H1 (cell line): ENCODE measurements at regions not wholly inside any gene's neighbourhood (a gene's known extent, or its start where the extent isn't known, plus 50 kb on each side); places are given as distances from the start of the nearest gene placed in this dataset.

Source experiments
- CTCF ChIA-PET: fragments of 300-600 bp; sonication (Branson Sonifier 250); formaldehyde crosslinking; loops from one replicate; lab custom pipeline; 2021; ENCODE audit not compliant: partially characterized antibody; lab: Charles Lee
- POLR2A ChIA-PET: fragments of 300-600 bp; sonication (Branson Sonifier 250); formaldehyde crosslinking; loops from one replicate; lab custom pipeline; 2021; ENCODE audit warnings: inconsistent platforms; ENCODE audit not compliant: partially characterized antibody; lab: Charles Lee
- DNase-seq, 2 experiments: peaks; one replicate each; pipeline versions ENCODE4 v3.0.0 to v3.0.0-alpha.2; 2010 to 2022; ENCODE audit warnings: low spot score in 2 of 2, low read depth in 1 of 2, mixed read lengths in 1 of 2
- FAIRE-seq: peaks from 2 replicates; lab custom pipeline; 2011; peaks lifted over from hg19 to GRCh38; lab: Jason Lieb, UNC
- H2AFZ ChIP-seq: 2 replicates; pipeline ENCODE4 v1.8.1; 2012; ENCODE audit warnings: low read length, inconsistent platforms
- H2AK5ac ChIP-seq: 2 replicates; pipeline ENCODE4 v1.6.1; 2013; ENCODE audit warnings: low read depth, low read length
- H2BK120ac ChIP-seq: replicated peaks from 2 replicates; pipeline ENCODE3; 2013; ENCODE audit warnings: low read depth, low read length, inconsistent platforms
- H2BK12ac ChIP-seq: 2 replicates; pipeline ENCODE4 v1.6.1; 2013; ENCODE audit warnings: low read depth, low read length
- H2BK15ac ChIP-seq: 2 replicates; pipeline ENCODE4 v1.6.1; 2013; ENCODE audit warnings: low read length
- H2BK20ac ChIP-seq: 2 replicates; pipeline ENCODE4 v1.6.1; 2013; ENCODE audit warnings: low read length
- H2BK5ac ChIP-seq: 2 replicates; pipeline ENCODE4 v1.6.1; 2013; ENCODE audit warnings: low read depth, low read length
- H3K14ac ChIP-seq: 2 replicates; pipeline ENCODE4 v1.6.1; 2013; ENCODE audit warnings: inconsistent platforms; ENCODE audit not compliant: insufficient read length
- H3K18ac ChIP-seq: 2 replicates; pipeline ENCODE4 v1.6.1; 2013; ENCODE audit warnings: low read length; ENCODE audit errors: extremely low read depth
- H3K23ac ChIP-seq: 2 replicates; pipeline ENCODE4 v1.6.1; 2013; ENCODE audit warnings: inconsistent platforms; ENCODE audit not compliant: insufficient read length
- H3K23me2 ChIP-seq: 2 replicates; pipeline ENCODE4 v1.6.1; 2013; ENCODE audit warnings: low read depth, low read length
- H3K27ac ChIP-seq: 2 replicates; pipeline ENCODE4 v1.6.1; 2011; ENCODE audit warnings: low read depth, low read length, inconsistent platforms
- H3K27me3 ChIP-seq, 4 experiments: replicated peaks in 1 of 4; 1 replicate in 1 of 4; 2 replicates in 3 of 4; pipeline versions ENCODE4 v1.6.1 to v1.8.1; 2011 to 2013; ENCODE audit warnings: low read length in 3 of 4, mild to moderate bottlenecking in 3 of 4, inconsistent platforms in 2 of 4, mixed read lengths in 2 of 4, moderate library complexity in 1 of 4; ENCODE audit not compliant: control insufficient read depth in 3 of 4, insufficient read depth in 3 of 4; ENCODE audit errors: extremely low read depth in 1 of 4
- H3K36me3 ChIP-seq, 4 experiments: 2 replicates each; pipeline versions ENCODE4 v1.6.1 to v1.8.1; 2011 to 2013; ENCODE audit warnings: mild to moderate bottlenecking in 4 of 4, low read length in 3 of 4, moderate library complexity in 2 of 4, control low read depth in 1 of 4, inconsistent platforms in 1 of 4; ENCODE audit not compliant: insufficient read depth in 4 of 4, control insufficient read depth in 2 of 4
- H3K4ac ChIP-seq: replicated peaks from 2 replicates; pipeline ENCODE3; 2013; ENCODE audit warnings: low read length, low read depth, mixed read lengths, inconsistent platforms; ENCODE audit not compliant: insufficient read length
- H3K4me1 ChIP-seq, 4 experiments: replicated peaks in 1 of 4; 1 replicate in 1 of 4; 2 replicates in 3 of 4; pipeline versions ENCODE4 v1.6.1 to v1.8.1; 2011 to 2013; ENCODE audit warnings: low read length in 3 of 4, inconsistent platforms in 2 of 4, mixed read lengths in 1 of 4; ENCODE audit not compliant: insufficient read depth in 4 of 4, control insufficient read depth in 3 of 4
- H3K4me2 ChIP-seq, 2 experiments: 2 replicates each; pipeline versions ENCODE4 v1.6.1 to v1.8.1; 2011 to 2013; ENCODE audit warnings: low read depth in 2 of 2, low read length in 2 of 2, control low read depth in 1 of 2, inconsistent platforms in 1 of 2, mild to moderate bottlenecking in 1 of 2; ENCODE audit not compliant: insufficient read depth in 1 of 2
- H3K4me3 ChIP-seq, 4 experiments: fragments of 200-600, 300-600 bp in 1 of 4; sonication (generic), shearing (Covaris generic), sonication (Bioruptor Twin) in 1 of 4; 2 replicates each; pipeline versions ENCODE4 v1.5.1 to v1.8.1; 2011 to 2016; ENCODE audit warnings: low read length in 4 of 4, low read depth in 3 of 4, control low read depth in 2 of 4, inconsistent platforms in 2 of 4, mild to moderate bottlenecking in 2 of 4, mixed read lengths in 1 of 4, moderate library complexity in 1 of 4; ENCODE audit not compliant: insufficient read depth in 2 of 4; ENCODE audit errors: extremely low read depth in 1 of 4
- H3K56ac ChIP-seq: replicated peaks from 2 replicates; pipeline ENCODE3; 2013; ENCODE audit warnings: low read depth, mild to moderate bottlenecking, mixed read lengths, low read length, inconsistent platforms; ENCODE audit not compliant: insufficient read length
- H3K79me1 ChIP-seq: 2 replicates; pipeline ENCODE4 v1.6.1; 2013; ENCODE audit warnings: low read depth, low read length, control low read depth
- H3K79me2 ChIP-seq, 2 experiments: 2 replicates each; pipeline versions ENCODE4 v1.6.1 to v1.8.1; 2012 to 2013; ENCODE audit warnings: low read length in 2 of 2, mild to moderate bottlenecking in 2 of 2, inconsistent platforms in 1 of 2; ENCODE audit not compliant: insufficient read depth in 2 of 2, control insufficient read depth in 1 of 2
- H3K9ac ChIP-seq, 4 experiments: replicated peaks in 1 of 4; 1 replicate in 1 of 4; 2 replicates in 3 of 4; pipeline versions ENCODE4 v1.6.1 to v1.8.1; 2011 to 2013; ENCODE audit warnings: low read depth in 3 of 4, low read length in 3 of 4, control low read depth in 2 of 4, mild to moderate bottlenecking in 2 of 4, moderate library complexity in 2 of 4, inconsistent platforms in 1 of 4; ENCODE audit errors: extremely low read depth in 1 of 4
- H3K9me3 ChIP-seq, 2 experiments: 2 replicates each; pipeline versions ENCODE4 v1.6.1 to v1.8.1; 2012 to 2013; ENCODE audit warnings: mild to moderate bottlenecking in 2 of 2, moderate library complexity in 2 of 2, control low read depth in 1 of 2, inconsistent platforms in 1 of 2, low read depth in 1 of 2, low read length in 1 of 2, mixed read lengths in 1 of 2; ENCODE audit not compliant: insufficient read depth in 2 of 2
- H4K20me1 ChIP-seq, 2 experiments: replicated peaks in 1 of 2; 2 replicates each; pipeline versions ENCODE3 to v1.8.1; 2011 to 2013; ENCODE audit warnings: inconsistent platforms in 2 of 2, low read length in 2 of 2, mild to moderate bottlenecking in 1 of 2; ENCODE audit not compliant: insufficient read depth in 2 of 2, control insufficient read depth in 1 of 2
- H4K5ac ChIP-seq: 2 replicates; pipeline ENCODE4 v1.6.1; 2013; ENCODE audit warnings: low read length, low read depth, mixed read lengths, inconsistent platforms; ENCODE audit not compliant: insufficient read length
- H4K8ac ChIP-seq: 2 replicates; pipeline ENCODE4 v1.8.0; 2013; ENCODE audit warnings: mild to moderate bottlenecking, moderate library complexity, low read length, inconsistent platforms; ENCODE audit not compliant: insufficient read depth; ENCODE audit errors: extremely low read depth
- H4K91ac ChIP-seq: replicated peaks from 2 replicates; pipeline ENCODE3; 2013; ENCODE audit warnings: low read length, mixed read lengths, inconsistent platforms; ENCODE audit not compliant: insufficient read length
- BACH1 ChIP-seq: IDR thresholded peaks from 2 replicates; pipeline ENCODE4 v1.6.1; 2012; ENCODE audit warnings: low read length, improper control_type of control experiment
- EP300 ChIP-seq, 2 experiments: IDR thresholded peaks; 1 replicate in 1 of 2; 2 replicates in 1 of 2; pipeline ENCODE4 v1.6.1; 2011 to 2012; ENCODE audit warnings: low read depth in 2 of 2, low read length in 2 of 2, mild to moderate bottlenecking in 2 of 2, borderline replicate concordance in 1 of 2, inconsistent platforms in 1 of 2, moderate library complexity in 1 of 2
- JUND ChIP-seq: IDR thresholded peaks from 2 replicates; pipeline ENCODE4 v1.6.1; 2011; ENCODE audit warnings: mild to moderate bottlenecking, improper control_type of control experiment, low read length
- KDM4A ChIP-seq: IDR thresholded peaks from one replicate; pipeline ENCODE4 v1.7.1; 2012; ENCODE audit warnings: low read depth, mild to moderate bottlenecking, moderate library complexity, low read length, inconsistent platforms; ENCODE audit not compliant: severe bottlenecking
- KDM5A ChIP-seq: fragments of 200-600 bp; IDR thresholded peaks from 2 replicates; pipeline ENCODE4 v1.7.1; 2012; ENCODE audit warnings: mild to moderate bottlenecking, low read length, inconsistent platforms, mixed read lengths
- PHF8 ChIP-seq: fragments of 200-600 bp; sonication (generic); conservative IDR thresholded peaks from 2 replicates; pipeline ENCODE4 v1.7.1; 2012; ENCODE audit warnings: low read depth, mild to moderate bottlenecking, inconsistent platforms, low read length, moderate library complexity
- POLR2AphosphoS5 ChIP-seq: IDR thresholded peaks from 2 replicates; pipeline ENCODE4 v1.6.1; 2011; ENCODE audit warnings: low read depth, low read length
- SAP30 ChIP-seq: fragments of 300-600 bp; sonication (generic); IDR thresholded peaks from 2 replicates; pipeline ENCODE4 v1.7.1; 2012; ENCODE audit warnings: low read length, moderate library complexity, mild to moderate bottlenecking, inconsistent platforms; ENCODE audit not compliant: insufficient read depth, insufficient replicate concordance
- SIRT6 ChIP-seq: IDR thresholded peaks from one replicate; pipeline ENCODE4 v1.7.1; 2012; ENCODE audit warnings: low read length, inconsistent platforms
- SUZ12 ChIP-seq: fragments of 200-600 bp; sonication (generic); IDR thresholded peaks from 2 replicates; pipeline ENCODE4 v1.6.1; 2012; ENCODE audit warnings: mild to moderate bottlenecking, inconsistent platforms, low read length, moderate library complexity, mixed read lengths
- TEAD4 ChIP-seq: IDR thresholded peaks from 2 replicates; pipeline ENCODE4 v1.6.1; 2012; ENCODE audit warnings: low read depth, low read length, inconsistent platforms, mixed read lengths
- ZNF274 ChIP-seq: IDR thresholded peaks from 2 replicates; pipeline ENCODE4 v1.7.0; 2012; ENCODE audit warnings: low read length, borderline replicate concordance; ENCODE audit errors: extremely low read depth
- WGBS, 2 experiments: shearing (Covaris generic) in 1 of 2; methylation state at CpG; one replicate each; pipeline versions ENCODE4 v1.1.6 to v1.1.7; 2013 to 2015; ENCODE audit warnings: low lambda C conversion rate in 2 of 2, mixed read lengths in 2 of 2, inconsistent platforms in 1 of 2, low coverage in 1 of 2, missing lambda C conversion rate in 1 of 2; ENCODE audit not compliant: insufficient replicate concordance in 2 of 2, insufficient coverage in 1 of 2, insufficient read length in 1 of 2; ENCODE audit errors: extremely low coverage in 1 of 2, missing lambda C conversion rate in 1 of 2; 5-methylcytosine and 5-hydroxymethylcytosine counted together

GRCh38 chr3:82637574-82637973 is 876.1 kb upstream of the GBE1 start:
- ChIA-PET CTCF (interaction anchor here (0.6 kb wide), 1 partner anchor 122 kb away, joined by 3 read pairs; no protein-coding TSS in a partner anchor), POLR2A (no interaction called here)
- Histone ChIP-seq H3K23ac (no peak overlapping the region), H4K5ac (no peak overlapping the region), H2BK20ac (no peak overlapping the region), H3K27ac (no peak overlapping the region), H3K4ac (no peak overlapping the region), H3K56ac (no peak overlapping the region), H3K23me2 (no peaks in the 10 kb centered on the region), H3K14ac (no peak overlapping the region), H3K27me3 (no peaks in the 10 kb centered on the region), H2BK12ac (no peak overlapping the region), H3K4me1 (no peaks in the 10 kb centered on the region; a peak in 1 of 7 replicates), H4K8ac (no peak overlapping the region), H2BK5ac (no peak overlapping the region), H3K79me1 (no peaks in the 10 kb centered on the region), H2BK120ac (no peak overlapping the region), H2AK5ac (no peak overlapping the region), H3K79me2 (no peaks in the 10 kb centered on the region), H4K20me1 (no peaks in the 10 kb centered on the region), H2AFZ (no peak overlapping the region), H2BK15ac (no peak overlapping the region), H3K9ac (no peak overlapping the region), H3K4me3 (no peak overlapping the region), H3K4me2 (no peak overlapping the region), H3K9me3 (peaks cover 9 to 12% of the 10 kb centered on the region in 2 experiments), H3K36me3 (no peaks in the 10 kb centered on the region), H4K91ac (no peak overlapping the region), H3K18ac (no peak overlapping the region)
- no peak for TF ChIP-seq EP300 (IDR thresholded peaks at IDR 0.05; ENCODE audit: borderline replicate concordance in 1 of 2, low read depth in 2 of 2, low read length in 2 of 2)
- no peak for TF ChIP-seq KDM5A
- no peak for TF ChIP-seq POLR2AphosphoS5
- TF ChIP-seq PHF8, result no peak
- no peak for TF ChIP-seq ZNF274
- TF ChIP-seq SIRT6, result no peak
- TF ChIP-seq KDM4A, result no peak
- TF ChIP-seq SAP30, result no peak
- no peak for TF ChIP-seq SUZ12
- TF ChIP-seq JUND, result no peak
- no peak for TF ChIP-seq BACH1
- TF ChIP-seq TEAD4, result no peak
- FAIRE-seq (no peak), DNase-seq (no peak)
- 91% methylated on average over 5 of the region's 5 CpGs; no CpG with 5 or more reads in 1 of the 2 experiments for WGBS, 2 experiments
